SJSA1 (cell line): ENCODE measurements at regions not wholly inside any gene's neighbourhood (a gene's known extent, or its start where the extent isn't known, plus 50 kb on each side); places are given as distances from the start of the nearest gene placed in this dataset.

Source experiments
- DNase-seq, 2 experiments: peaks; one replicate each; pipeline ENCODE4 v3.0.0-alpha.2; 2015 to 2020; ENCODE audit warnings: low spot score in 2 of 2, low read depth in 1 of 2
- H3K27ac ChIP-seq: fragments of 250-450 bp; sonication (Bioruptor Pico); 2 replicates; pipeline ENCODE4 v1.5.1; 2020; ENCODE audit warnings: mild to moderate bottlenecking, moderate library complexity
- H3K27me3 ChIP-seq: fragments of 250-450 bp; sonication (Bioruptor Pico); replicated peaks from 2 replicates; pipeline ENCODE4 v1.5.1; 2020; ENCODE audit warnings: mild to moderate bottlenecking, moderate library complexity
- H3K36me3 ChIP-seq: fragments of 250-450 bp; sonication (Bioruptor Pico); 2 replicates; pipeline ENCODE4 v1.5.1; 2020; ENCODE audit warnings: mild to moderate bottlenecking
- H3K4me1 ChIP-seq: fragments of 250-450 bp; sonication (Bioruptor Pico); replicated peaks from 2 replicates; pipeline ENCODE4 v1.6.1; 2021; ENCODE audit warnings: mild to moderate bottlenecking
- H3K4me3 ChIP-seq: fragments of 250-450 bp; sonication (Bioruptor Pico); 2 replicates; pipeline ENCODE4 v1.5.1; 2020; ENCODE audit warnings: mild to moderate bottlenecking
- H3K9me3 ChIP-seq: fragments of 250-450 bp; sonication (Bioruptor Pico); replicated peaks from 2 replicates; pipeline ENCODE4 v1.5.1; 2020; ENCODE audit warnings: mild to moderate bottlenecking

DNA sequence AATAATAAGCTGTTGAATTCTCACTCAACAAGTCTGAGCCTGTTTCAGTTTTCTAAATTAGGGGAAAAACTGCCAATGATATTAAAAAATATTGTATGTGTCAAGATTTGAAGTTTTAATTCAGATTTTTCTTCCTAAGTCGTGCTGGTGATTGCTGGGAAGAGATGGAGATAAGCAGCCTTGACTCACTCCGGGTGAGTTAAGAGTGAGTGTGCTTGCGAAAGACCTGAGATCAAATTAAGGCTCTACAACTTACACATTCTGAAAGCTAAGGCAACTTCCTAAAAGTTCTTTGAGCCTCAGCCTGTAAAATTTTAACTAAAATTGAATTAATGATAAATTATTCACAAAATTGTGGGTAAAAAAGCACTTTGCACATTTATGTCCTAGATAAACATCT is 1441.2 kb downstream of the PCDH7 start:
- H3K27ac ChIP-seq: no peak overlapping the region
- no peaks in the 10 kb centered on the region for H3K4me1 ChIP-seq
- H3K9me3 ChIP-seq: no peaks in the 10 kb centered on the region
- no peak overlapping the region for H3K4me3 ChIP-seq
- no peaks in the 10 kb centered on the region for H3K36me3 ChIP-seq
- no peaks in the 10 kb centered on the region for H3K27me3 ChIP-seq
- DNase-seq: no peak

DNA sequence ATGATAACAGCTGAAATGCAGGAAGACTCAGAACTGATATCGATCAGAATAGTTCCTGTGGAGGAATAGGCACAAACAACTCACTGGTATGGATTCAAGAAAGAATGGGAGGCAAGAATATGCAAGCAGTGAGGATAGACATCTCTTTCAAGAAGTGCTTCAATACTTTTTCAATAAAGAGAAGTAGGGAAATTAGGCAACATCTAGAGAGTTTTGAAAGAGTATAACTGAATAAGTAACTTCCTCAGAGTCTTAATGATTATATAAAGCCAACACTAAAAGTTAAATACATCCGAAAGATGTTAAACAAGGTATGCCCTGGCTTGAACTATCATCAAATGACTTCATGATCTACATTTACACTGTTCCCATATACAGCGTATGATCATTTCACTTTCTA is 1443.0 kb downstream of the PCDH7 start:
- Histone ChIP-seq H3K27me3 (no peaks in the 10 kb centered on the region), H3K36me3 (no peaks in the 10 kb centered on the region), H3K4me1 (no peaks in the 10 kb centered on the region), H3K4me3 (no peak overlapping the region), H3K27ac (no peak overlapping the region), H3K9me3 (no peaks in the 10 kb centered on the region)
- DNase-seq: no peak

DNA sequence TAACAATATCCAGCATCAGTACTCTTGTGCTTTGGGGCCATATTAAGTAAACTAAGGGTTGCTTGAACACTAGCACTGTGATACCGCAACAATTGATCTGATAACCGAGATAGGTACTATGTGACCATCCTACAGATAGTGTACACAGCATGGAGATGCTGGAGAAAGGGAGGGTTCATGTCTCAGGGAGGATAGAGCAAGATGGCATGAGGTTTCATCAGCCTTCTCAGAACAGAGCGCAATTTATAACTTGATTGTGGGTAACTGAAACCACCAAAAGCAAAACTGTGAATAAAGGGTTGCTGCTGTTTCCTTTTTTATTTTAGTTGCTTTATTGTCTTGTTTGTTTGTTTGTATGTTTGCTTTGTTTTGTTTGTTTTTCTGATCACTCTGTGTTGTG is 1449.7 kb downstream of the PCDH7 start:
- Histone ChIP-seq H3K36me3 (no peaks in the 10 kb centered on the region), H3K27me3 (no peaks in the 10 kb centered on the region), H3K27ac (no peak overlapping the region), H3K4me3 (no peak overlapping the region), H3K4me1 (no peaks in the 10 kb centered on the region), H3K9me3 (no peaks in the 10 kb centered on the region)
- DNase-seq: no peak

DNA sequence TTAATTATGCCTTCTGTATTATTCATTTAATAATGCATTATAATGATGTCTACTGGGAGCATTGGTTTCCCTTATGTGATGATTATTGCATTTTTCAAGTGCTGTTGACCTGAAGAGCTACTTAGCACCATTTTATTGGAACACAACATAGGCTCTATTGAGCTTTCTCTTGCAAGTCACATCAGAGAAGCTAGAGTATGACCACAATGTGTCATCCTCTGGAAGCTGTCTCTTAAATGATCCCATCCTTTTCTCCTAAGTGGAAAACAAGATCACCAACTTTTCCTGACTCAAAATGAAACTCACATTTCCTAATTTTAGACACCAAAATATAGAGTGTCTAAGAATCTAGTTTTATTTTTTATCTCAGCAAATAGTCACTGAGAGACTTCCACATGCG is 1451.9 kb downstream of the PCDH7 start:
- Histone ChIP-seq H3K4me3 (no peak overlapping the region), H3K4me1 (no peaks in the 10 kb centered on the region), H3K27me3 (no peaks in the 10 kb centered on the region), H3K36me3 (no peaks in the 10 kb centered on the region), H3K27ac (no peak overlapping the region), H3K9me3 (no peaks in the 10 kb centered on the region)
- DNase-seq: no peak

DNA sequence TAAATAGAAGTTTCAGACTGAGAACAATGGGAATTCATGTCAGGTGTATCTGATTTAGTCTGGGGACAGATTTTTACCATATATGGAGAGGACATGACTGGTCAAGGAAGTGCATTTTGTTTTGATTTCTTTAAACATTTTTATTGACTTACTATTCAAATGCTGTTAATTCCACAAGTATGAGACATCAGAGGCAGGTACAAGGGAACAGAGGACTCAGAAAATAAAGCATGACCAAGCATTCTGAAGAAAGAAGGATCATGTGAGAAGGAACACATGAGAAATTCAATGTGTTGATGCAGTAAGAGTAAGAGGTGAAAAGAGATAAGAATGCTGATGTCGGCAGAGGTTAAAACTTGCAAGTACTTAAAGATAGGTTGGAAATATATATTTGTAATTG is 1452.6 kb downstream of the PCDH7 start:
- H3K27me3 ChIP-seq: no peaks in the 10 kb centered on the region
- H3K27ac ChIP-seq: no peak overlapping the region
- H3K9me3 ChIP-seq: no peaks in the 10 kb centered on the region
- H3K4me3 ChIP-seq: no peak overlapping the region
- no peak for DNase-seq
- H3K36me3 ChIP-seq: no peaks in the 10 kb centered on the region
- no peaks in the 10 kb centered on the region for H3K4me1 ChIP-seq

DNA sequence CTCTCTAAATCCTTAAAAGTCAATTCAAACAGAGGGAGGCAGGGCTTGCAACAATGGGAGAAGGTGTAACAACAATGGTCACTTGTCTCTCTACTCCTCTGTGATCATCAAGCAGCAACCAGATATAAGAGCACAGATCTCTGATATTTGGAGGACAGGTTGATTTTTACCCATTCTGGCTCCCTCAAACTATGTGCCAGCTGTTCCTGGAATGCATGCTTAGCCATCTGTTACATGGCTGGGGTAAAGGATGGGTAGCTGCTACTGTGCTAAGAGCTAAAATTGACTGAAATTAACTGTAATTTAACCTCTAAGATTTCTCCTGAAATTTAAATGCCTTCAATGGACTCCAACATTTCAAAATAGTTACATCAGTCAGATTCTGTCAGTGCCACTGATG is 1459.9 kb downstream of the PCDH7 start:
- no peak overlapping the region for H3K27ac ChIP-seq
- DNase-seq: no peak

DNA sequence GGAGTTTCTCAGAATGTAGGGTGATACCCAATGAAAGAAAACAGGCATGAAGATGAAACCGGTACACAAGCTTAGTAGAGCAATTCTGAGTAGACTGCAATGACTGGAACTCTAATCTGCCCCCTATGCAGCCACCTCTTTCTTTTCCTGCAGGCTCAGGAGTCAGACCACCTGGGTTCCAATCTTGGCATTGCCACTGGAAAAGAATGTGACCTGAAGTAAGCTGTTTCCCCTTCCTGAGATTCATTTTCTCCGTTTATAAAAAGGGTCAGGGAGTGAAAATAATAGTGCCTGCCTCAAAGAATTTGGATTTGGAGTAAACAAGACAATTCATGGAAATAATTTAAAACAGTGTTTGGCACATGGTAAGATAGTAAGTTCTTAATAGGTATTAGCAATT is 1464.0 kb downstream of the PCDH7 start:
- DNase-seq: no peak
- Histone ChIP-seq H3K27me3 (no peaks in the 10 kb centered on the region), H3K9me3 (no peaks in the 10 kb centered on the region), H3K4me3 (no peak overlapping the region), H3K4me1 (no peaks in the 10 kb centered on the region), H3K27ac (no peak overlapping the region), H3K36me3 (no peaks in the 10 kb centered on the region)

More for the DNA sequence above, 1459.9 kb downstream of the PCDH7 start:
- Histone ChIP-seq H3K9me3 (no peaks in the 10 kb centered on the region), H3K4me3 (no peak overlapping the region), H3K4me1 (no peaks in the 10 kb centered on the region), H3K36me3 (no peaks in the 10 kb centered on the region), H3K27me3 (no peaks in the 10 kb centered on the region)

DNA sequence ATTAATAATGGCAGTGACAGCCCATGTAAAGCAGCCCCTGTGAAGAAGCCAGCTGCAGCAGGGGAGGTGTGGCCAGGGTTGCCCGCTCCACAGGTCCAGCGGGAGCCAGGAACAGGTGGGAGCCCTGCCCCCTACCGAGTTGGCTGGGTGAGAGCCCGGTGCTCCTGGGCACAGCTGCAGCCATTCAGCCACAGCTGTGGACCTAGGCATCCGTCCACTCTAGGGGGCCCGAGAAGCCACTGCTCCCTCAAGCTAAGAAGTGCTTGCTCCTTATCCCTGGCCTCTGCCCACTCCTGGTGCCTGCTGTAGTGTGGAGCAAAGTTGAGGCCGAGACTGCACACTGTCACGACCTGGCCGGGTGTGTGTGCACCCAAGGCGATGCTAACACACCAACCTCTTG is 1469.0 kb downstream of the PCDH7 start:
- H3K4me3 ChIP-seq: no peak overlapping the region

DNA sequence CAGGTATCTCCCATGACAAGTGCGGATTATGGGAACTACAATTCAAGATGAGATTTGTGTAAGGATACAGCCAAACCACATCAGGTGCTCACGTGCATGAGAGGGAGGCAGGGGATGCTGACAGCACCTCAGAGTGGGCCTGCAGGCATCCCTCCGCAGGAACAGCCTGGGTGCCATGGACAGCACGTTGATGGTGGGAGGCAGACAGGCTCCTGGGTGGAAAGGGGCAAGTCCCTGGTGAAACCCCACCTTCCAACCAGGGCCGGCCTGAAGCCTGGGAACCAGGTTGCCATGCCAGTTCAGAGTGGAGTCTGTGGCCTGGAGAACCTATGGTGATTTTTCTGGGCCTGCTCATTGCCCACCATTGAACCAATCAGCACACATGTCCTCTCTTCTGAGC is 1469.6 kb downstream of the PCDH7 start:
- no peaks in the 10 kb centered on the region for H3K27me3 ChIP-seq
- H3K27ac ChIP-seq: no peak overlapping the region
- no peaks in the 10 kb centered on the region for H3K9me3 ChIP-seq
- H3K4me3 ChIP-seq: no peak overlapping the region
- no peaks in the 10 kb centered on the region for H3K4me1 ChIP-seq
- DNase-seq: no peak
- no peaks in the 10 kb centered on the region for H3K36me3 ChIP-seq

More for the DNA sequence above, 1469.0 kb downstream of the PCDH7 start:
- no peaks in the 10 kb centered on the region for H3K4me1 ChIP-seq
- no peak for DNase-seq
- no peak overlapping the region for H3K27ac ChIP-seq
- H3K9me3 ChIP-seq: no peaks in the 10 kb centered on the region
- no peaks in the 10 kb centered on the region for H3K36me3 ChIP-seq
- no peaks in the 10 kb centered on the region for H3K27me3 ChIP-seq

DNA sequence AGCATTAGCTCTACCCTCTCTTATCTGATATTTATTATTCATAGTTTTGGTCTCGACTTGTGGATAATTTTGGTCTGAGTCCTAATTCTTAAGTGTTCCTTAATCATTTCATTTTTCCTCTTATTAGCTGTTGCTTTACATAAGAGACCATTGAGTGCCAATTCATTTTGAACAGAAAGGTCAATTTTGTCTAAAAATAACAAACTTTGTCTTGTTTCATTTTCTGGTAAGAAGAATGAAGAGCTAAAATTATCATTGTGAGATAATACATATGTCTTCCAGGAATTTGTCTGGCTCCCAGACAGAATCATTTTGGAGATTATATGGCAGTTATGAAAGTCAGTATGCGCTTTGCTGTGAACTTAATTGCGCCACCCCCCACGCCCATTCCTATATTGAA is 1471.8 kb downstream of the PCDH7 start:
- no peaks in the 10 kb centered on the region for H3K36me3 ChIP-seq
- H3K9me3 ChIP-seq: no peaks in the 10 kb centered on the region
- no peak for DNase-seq
- no peaks in the 10 kb centered on the region for H3K4me1 ChIP-seq
- H3K27ac ChIP-seq: no peak overlapping the region
- H3K4me3 ChIP-seq: no peak overlapping the region
- H3K27me3 ChIP-seq: no peaks in the 10 kb centered on the region

DNA sequence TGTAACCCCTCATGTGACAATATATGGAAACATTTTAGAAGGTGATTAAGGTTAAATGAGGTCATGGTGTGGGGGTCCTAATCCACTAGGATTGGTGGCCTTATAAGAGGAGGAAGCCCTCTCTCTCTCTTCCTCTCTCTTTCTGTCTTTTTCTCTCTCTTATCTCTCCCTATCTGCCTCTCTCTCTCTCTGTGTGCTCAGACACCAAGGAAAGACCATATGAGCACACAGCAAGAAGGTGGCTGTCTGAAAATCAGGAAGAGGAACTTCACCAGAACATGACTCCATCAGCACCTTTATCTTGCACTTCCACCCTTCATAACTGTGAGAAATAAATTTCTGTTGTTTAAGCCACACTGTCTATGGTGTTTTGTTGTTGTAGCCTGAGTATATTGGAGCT is 1472.2 kb downstream of the PCDH7 start:
- Histone ChIP-seq H3K4me1 (no peaks in the 10 kb centered on the region), H3K4me3 (no peak overlapping the region), H3K36me3 (no peaks in the 10 kb centered on the region), H3K27me3 (no peaks in the 10 kb centered on the region), H3K9me3 (no peaks in the 10 kb centered on the region), H3K27ac (no peak overlapping the region)
- no peak for DNase-seq

DNA sequence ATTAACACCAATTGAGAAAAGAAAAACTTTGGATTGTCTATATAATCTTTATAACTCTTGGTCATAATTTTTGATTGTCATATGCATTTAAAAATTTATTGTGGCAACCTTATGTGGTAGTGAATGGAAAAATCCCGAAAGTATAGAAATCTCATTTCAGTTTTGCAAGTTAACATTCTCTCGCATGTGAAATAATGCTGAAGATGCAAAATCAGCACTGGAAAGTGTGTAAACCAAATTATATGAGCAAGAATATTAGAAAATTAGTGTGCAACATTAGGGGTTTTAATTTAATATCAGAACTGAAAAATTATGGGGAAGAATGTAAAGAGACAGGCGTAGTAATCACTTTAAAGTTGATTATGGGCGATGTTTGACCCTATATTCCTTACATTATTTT is 1472.8 kb downstream of the PCDH7 start:
- DNase-seq: no peak
- H3K9me3 ChIP-seq: no peaks in the 10 kb centered on the region
- H3K27me3 ChIP-seq: no peaks in the 10 kb centered on the region
- H3K36me3 ChIP-seq: no peaks in the 10 kb centered on the region
- H3K4me3 ChIP-seq: no peak overlapping the region
- no peak overlapping the region for H3K27ac ChIP-seq
- H3K4me1 ChIP-seq: no peaks in the 10 kb centered on the region

DNA sequence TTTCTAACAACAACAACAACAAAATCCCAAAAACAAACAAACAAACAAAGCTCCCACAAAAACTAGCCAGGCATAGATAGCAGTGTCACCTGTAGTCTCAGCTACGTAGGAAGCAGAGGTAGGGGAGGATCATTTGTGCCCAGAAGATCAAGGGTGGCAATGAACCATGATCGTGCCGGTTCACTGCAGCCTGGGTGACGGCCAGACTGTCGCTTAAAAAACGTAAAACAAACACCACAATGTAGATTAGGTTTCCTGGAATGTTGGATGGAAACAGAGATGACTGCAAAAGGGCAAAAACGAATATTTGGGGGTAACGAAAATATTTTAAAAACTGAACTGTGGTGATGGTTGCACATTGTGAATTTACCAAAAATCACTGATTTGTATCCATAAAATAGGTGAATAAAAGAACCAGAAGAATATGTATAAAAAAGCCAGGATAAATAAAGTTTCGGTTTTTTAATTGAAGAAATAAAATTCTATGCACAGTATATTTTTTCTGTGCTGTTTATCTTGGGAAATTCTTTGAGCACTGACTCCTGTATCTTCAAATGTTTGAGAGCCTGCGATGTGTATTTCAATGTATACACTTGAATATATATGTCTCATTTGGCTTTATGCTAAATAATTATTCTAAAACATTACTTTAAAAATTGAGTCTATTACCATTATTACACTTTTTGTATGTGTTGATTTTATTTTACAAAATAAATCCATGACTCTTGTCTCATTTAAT is 1477.0 kb downstream of the PCDH7 start:
- H3K27me3 ChIP-seq: no peaks in the 10 kb centered on the region
- H3K27ac ChIP-seq: no peak overlapping the region
- no peaks in the 10 kb centered on the region for H3K9me3 ChIP-seq
- H3K36me3 ChIP-seq: no peaks in the 10 kb centered on the region
- no peaks in the 10 kb centered on the region for H3K4me1 ChIP-seq
- no peak overlapping the region for H3K4me3 ChIP-seq
- DNase-seq: no peak

DNA sequence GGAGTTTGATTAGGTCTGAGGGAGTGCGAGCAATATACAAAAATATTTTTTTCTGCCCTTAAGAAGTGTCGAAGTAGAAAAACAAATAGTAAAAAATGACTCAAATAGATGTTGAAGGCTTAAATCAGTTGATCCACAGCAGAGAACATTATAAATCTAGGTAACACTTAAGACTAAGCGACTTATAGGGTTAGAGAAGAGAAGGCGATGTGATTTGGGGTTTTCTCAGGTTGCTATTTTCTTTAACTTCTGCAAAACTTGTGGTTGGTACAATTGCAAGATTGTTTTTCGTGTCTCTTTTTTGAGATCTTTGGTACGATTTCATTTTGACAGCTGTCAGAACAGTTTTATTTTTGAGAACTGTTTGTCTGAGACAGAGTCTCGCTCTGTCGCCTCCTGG is 1479.5 kb downstream of the PCDH7 start:
- Histone ChIP-seq H3K4me1 (no peaks in the 10 kb centered on the region), H3K9me3 (no peaks in the 10 kb centered on the region), H3K27ac (no peak overlapping the region), H3K4me3 (no peak overlapping the region), H3K27me3 (no peaks in the 10 kb centered on the region), H3K36me3 (no peaks in the 10 kb centered on the region)
- no peak for DNase-seq

DNA sequence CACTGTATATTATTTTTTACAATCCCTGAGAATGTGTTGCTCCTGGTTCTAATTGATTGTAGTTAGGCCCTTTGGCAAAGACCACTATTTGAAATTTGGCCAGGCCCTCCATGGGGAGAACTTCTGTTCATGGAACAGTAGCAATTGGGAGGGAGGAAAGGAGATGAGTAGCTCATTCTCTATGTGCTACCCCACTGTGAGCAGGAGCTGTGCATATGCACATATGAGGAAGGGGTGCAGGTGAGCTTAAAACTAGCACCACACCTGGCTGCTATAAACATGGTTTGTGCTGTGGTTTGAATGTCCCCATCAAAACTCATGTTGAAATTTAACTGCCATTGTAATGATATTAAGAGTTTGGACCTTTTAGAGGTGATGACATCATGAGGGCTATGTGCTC is 1483.2 kb downstream of the PCDH7 start:
- no peak overlapping the region for H3K4me3 ChIP-seq
- DNase-seq: no peak
- no peaks in the 10 kb centered on the region for H3K27me3 ChIP-seq
- no peaks in the 10 kb centered on the region for H3K4me1 ChIP-seq
- H3K9me3 ChIP-seq: no peaks in the 10 kb centered on the region
- H3K36me3 ChIP-seq: no peaks in the 10 kb centered on the region
- no peak overlapping the region for H3K27ac ChIP-seq
